ENCODE measurements at regions not wholly inside any gene's neighbourhood (a gene's known extent, or its start where the extent isn't known, plus 50 kb on each side); places are given as distances from the start of the nearest gene placed in this dataset.

DNA sequence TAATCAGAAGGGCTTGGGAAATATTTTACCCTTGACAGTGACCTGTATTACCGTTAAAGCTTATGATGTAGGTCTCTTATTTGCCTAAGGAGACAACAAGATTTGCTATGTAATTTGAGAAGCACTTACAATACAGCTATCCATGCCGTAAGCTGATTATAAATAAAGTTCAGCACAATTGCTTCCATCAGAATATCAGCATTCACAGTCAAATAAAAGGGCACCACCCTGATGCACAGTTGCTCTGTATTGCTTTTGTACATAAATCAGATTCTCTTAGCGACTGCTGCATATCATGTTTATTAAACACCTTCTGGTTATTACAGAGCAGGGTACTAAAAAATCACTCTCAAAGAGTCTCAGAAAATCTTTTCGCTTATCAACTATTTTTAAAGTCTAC, 67.3 kb upstream of the VRK1 start:
- TF ChIP-seq, protein P1, sequence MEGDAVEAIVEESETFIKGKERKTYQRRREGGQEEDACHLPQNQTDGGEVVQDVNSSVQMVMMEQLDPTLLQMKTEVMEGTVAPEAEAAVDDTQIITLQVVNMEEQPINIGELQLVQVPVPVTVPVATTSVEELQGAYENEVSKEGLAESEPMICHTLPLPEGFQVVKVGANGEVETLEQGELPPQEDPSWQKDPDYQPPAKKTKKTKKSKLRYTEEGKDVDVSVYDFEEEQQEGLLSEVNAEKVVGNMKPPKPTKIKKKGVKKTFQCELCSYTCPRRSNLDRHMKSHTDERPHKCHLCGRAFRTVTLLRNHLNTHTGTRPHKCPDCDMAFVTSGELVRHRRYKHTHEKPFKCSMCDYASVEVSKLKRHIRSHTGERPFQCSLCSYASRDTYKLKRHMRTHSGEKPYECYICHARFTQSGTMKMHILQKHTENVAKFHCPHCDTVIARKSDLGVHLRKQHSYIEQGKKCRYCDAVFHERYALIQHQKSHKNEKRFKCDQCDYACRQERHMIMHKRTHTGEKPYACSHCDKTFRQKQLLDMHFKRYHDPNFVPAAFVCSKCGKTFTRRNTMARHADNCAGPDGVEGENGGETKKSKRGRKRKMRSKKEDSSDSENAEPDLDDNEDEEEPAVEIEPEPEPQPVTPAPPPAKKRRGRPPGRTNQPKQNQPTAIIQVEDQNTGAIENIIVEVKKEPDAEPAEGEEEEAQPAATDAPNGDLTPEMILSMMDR (IDR thresholded peaks at IDR 0.05), result no peak
- Histone ChIP-seq H3K36me3 (no peaks in the 10 kb centered on the region), H3K4me3 (no peak overlapping the region), H3K27ac (no peak overlapping the region), H3K4me1 (no peaks in the 10 kb centered on the region), H3K9me3 (peaks cover under 1 to 6% of the 10 kb centered on the region in 2 donors), H3K27me3 (no peaks in the 10 kb centered on the region)
- intact Hi-C loops (cut with DNase I), result no loop called here
- no peak for DNase-seq (ENCODE audit: low spot score in 2 of 2)

DNA sequence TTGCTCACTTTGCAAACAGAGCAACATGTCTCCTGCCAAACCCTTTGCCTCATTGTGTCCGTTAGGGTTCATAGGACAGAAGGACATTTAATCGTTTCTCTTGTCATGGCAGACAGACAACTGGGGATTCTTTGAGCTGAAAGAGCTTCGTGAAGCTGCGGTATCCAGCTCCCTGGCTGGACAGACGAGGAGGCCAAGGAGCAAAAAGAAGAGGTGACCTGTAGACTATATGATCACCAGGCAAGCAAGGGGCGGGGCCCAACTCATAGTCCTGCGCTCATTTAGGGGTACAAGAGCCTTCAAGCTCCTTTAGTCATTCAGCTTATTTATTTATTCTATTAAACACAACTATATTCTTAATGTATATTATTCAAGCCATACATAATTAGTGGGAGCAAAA, 66.8 kb upstream of the VRK1 start:
- TF ChIP-seq, protein P1 (IDR thresholded peaks at IDR 0.05), result no peak
- H3K36me3 ChIP-seq, result no peaks in the 10 kb centered on the region
- H3K4me1 ChIP-seq, result no peaks in the 10 kb centered on the region
- H3K9me3 ChIP-seq, result peaks cover 0 to 6% of the 10 kb centered on the region in 2 donors
- no peak for DNase-seq (ENCODE audit: low spot score in 2 of 2)
- H3K4me3 ChIP-seq, result no peak overlapping the region
- no peaks in the 10 kb centered on the region for H3K27me3 ChIP-seq
- intact Hi-C loops (cut with DNase I), result no loop called here
- H3K27ac ChIP-seq, result no peak overlapping the region

- TF ChIP-seq, protein P1 (IDR thresholded peaks at IDR 0.05), result no peak
- H3K9me3 ChIP-seq, result no peaks in the 10 kb centered on the region
- H3K4me3 ChIP-seq, result no peak overlapping the region
- intact Hi-C loops (cut with DNase I), result no loop called here
- H3K36me3 ChIP-seq, result no peaks in the 10 kb centered on the region
- H3K27me3 ChIP-seq, result no peaks in the 10 kb centered on the region
- H3K4me1 ChIP-seq, result no peaks in the 10 kb centered on the region
- no peak for DNase-seq (ENCODE audit: low spot score in 2 of 2)
- H3K27ac ChIP-seq, result no peak overlapping the region
These were observed 63.0 kb upstream of the VRK1 start for GRCh38 chr14:96734076-96734622.

DNA sequence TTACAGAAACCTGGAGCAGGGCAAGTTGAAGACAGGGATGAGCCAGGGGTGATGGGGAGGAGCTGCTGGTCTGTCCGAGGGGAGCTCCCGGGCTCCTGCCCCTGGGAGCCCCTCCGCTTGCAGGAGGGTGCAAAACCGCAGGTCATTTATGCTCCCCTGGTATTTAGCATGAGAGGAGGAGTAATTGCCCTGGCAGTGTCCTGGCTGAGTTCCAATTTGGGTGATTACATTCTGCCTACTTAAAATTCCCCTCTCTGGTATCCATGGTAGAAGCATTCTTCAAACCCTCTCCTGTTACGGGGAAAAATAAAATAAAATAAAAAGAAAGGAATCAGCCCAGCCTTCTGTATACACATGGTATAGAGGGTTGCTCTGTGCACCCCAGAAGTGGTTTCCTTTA, 61.7 kb upstream of the VRK1 start:
- TF ChIP-seq, protein P1 (IDR thresholded peaks at IDR 0.05), result no peak
- H3K27ac ChIP-seq, result no peak overlapping the region
- no peaks in the 10 kb centered on the region for H3K27me3 ChIP-seq
- no peaks in the 10 kb centered on the region for H3K36me3 ChIP-seq
- intact Hi-C loops (cut with DNase I), result no loop called here
- H3K4me1 ChIP-seq, result no peaks in the 10 kb centered on the region
- no peak overlapping the region for H3K4me3 ChIP-seq
- H3K9me3 ChIP-seq, result no peaks in the 10 kb centered on the region
- no peak for DNase-seq (ENCODE audit: low spot score in 2 of 2)

DNA sequence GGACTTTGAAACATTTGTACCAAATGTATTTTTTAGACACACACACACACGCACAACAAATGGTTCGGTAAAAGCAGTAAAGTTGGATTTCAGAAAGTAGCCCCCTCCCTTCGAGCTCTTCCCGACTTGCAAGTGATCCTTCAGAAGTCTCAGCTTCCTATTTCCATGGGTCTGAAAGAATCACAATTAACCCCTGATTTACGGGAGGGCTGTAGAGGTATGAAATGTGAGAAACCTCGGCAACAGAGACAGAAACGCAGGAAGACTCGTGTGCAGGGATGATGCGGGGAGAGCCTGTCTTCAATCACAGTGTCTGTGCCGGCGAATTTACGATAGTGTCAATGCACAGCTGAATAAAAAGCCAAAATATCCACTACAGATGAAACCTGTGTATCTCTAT, 60.7 kb upstream of the VRK1 start:
- intact Hi-C loops (cut with DNase I), result no loop called here
- H3K9me3 ChIP-seq, result no peaks in the 10 kb centered on the region
- H3K27me3 ChIP-seq, result no peaks in the 10 kb centered on the region
- H3K4me1 ChIP-seq, result peaks cover 0 to 2% of the 10 kb centered on the region in 2 donors
- TF ChIP-seq, protein P1 (IDR thresholded peaks at IDR 0.05), result no peak
- H3K27ac ChIP-seq, result no peak overlapping the region
- no peak for DNase-seq (ENCODE audit: low spot score in 2 of 2)
- H3K36me3 ChIP-seq, result no peaks in the 10 kb centered on the region
- H3K4me3 ChIP-seq, result no peak overlapping the region

DNA sequence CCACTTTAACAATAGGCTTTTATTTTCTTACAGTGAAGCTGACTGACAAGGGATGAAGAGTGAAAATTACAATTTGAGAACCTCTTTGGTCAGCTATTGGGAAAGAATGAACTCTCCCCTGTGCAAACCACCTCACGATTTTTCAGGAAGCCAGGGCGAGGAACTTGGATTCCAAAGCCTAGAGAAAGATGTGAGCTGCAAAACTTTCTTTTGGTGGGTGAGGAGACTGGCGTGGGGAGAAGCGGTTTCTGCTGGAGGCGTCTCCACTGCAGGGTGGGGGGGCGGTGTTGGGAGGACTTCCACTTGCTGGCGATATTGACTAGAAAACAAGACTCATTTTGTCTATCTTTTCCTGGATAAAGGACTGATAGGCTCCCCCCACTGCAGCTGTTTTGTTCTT, 59.3 kb upstream of the VRK1 start:
- Histone ChIP-seq H3K36me3 (no peaks in the 10 kb centered on the region), H3K27ac (no peak overlapping the region), H3K4me1 (peaks cover 0 to 5% of the 10 kb centered on the region in 2 donors), H3K9me3 (no peaks in the 10 kb centered on the region), H3K27me3 (no peaks in the 10 kb centered on the region), H3K4me3 (no peak overlapping the region)
- intact Hi-C loops (cut with DNase I), result no loop called here
- DNase-seq (ENCODE audit: low spot score in 2 of 2), result no peak
- TF ChIP-seq, protein P1 (IDR thresholded peaks at IDR 0.05), result no peak

Measured in ascending aorta (tissue), 2 donors.